ENCODE measurements at regions not wholly inside any gene's neighbourhood (a gene's known extent, or its start where the extent isn't known, plus 50 kb on each side); places are given as distances from the start of the nearest gene placed in this dataset.

DNA sequence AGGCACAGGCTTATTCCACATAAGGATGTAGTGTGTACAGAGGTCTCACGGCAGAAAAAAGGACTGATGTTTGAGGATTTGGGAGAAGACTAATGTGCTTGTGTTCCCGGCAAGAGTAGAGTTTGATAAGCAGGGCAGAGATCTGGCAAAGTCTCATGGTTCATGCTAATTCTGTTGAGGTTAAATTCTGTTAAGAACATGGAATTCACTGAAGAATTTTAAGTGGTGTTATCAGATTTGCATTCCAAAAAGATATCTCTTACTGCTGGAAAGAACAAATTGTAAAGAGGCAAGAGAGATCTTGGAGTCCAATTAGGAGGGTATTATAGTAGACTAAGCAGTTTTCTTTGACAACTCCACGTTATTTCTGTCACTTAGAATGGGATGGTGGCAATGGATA is 348.3 kb downstream of the TDRD3 start:
- H3K9ac ChIP-seq, result no peak overlapping the region
- H3K4me1 ChIP-seq (ENCODE audit: low read depth, poor library complexity, severe bottlenecking), result no peaks in the 10 kb centered on the region
- H3K4me3 ChIP-seq (IDR thresholded peaks at IDR 0.05; ENCODE audit: insufficient read depth, low read depth, low read length), result no peak overlapping the region
- no peak overlapping the region for H3K27ac ChIP-seq
- no peaks in the 10 kb centered on the region for H3K36me3 ChIP-seq (ENCODE audit: insufficient read depth)
- TF ChIP-seq, protein P1, sequence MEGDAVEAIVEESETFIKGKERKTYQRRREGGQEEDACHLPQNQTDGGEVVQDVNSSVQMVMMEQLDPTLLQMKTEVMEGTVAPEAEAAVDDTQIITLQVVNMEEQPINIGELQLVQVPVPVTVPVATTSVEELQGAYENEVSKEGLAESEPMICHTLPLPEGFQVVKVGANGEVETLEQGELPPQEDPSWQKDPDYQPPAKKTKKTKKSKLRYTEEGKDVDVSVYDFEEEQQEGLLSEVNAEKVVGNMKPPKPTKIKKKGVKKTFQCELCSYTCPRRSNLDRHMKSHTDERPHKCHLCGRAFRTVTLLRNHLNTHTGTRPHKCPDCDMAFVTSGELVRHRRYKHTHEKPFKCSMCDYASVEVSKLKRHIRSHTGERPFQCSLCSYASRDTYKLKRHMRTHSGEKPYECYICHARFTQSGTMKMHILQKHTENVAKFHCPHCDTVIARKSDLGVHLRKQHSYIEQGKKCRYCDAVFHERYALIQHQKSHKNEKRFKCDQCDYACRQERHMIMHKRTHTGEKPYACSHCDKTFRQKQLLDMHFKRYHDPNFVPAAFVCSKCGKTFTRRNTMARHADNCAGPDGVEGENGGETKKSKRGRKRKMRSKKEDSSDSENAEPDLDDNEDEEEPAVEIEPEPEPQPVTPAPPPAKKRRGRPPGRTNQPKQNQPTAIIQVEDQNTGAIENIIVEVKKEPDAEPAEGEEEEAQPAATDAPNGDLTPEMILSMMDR (conservative IDR thresholded peaks at IDR 0.05; ENCODE audit: low read depth, low read length), result no peak
- no peak overlapping the region for H2AFZ ChIP-seq (ENCODE audit: low read depth)
- H3K27me3 ChIP-seq (ENCODE audit: insufficient read depth, low read depth), result no peaks in the 10 kb centered on the region
- no peaks in the 10 kb centered on the region for H4K20me1 ChIP-seq (ENCODE audit: insufficient read depth)
- H3K79me2 ChIP-seq (ENCODE audit: insufficient read depth, low read depth), result no peaks in the 10 kb centered on the region
- no peak overlapping the region for H3K4me2 ChIP-seq

DNA sequence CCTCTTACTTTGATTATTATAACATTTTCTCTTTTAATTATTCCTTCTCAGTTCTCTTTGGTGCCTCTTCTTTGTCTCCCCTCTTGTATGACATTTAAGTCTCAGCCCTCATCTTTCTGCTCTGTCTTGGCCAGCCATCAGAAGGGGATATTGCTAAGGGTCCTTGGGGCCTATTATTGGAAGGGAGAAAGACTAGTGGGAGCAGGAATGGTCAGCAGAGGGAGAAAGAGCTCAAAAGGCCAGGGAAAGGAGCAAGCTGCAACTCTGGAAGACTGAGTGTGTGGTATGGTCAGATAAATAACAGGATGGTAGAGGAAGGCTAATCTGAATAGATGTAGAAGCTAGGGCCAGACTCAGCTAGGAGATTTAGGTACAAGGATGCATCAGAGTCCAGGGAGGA is 336.9 kb downstream of the TDRD3 start:
- Histone ChIP-seq H3K9ac (no peak overlapping the region), H3K4me2 (no peak overlapping the region), H3K4me1 (ENCODE audit: low read depth, poor library complexity, severe bottlenecking) (no peaks in the 10 kb centered on the region), H3K4me3 (IDR thresholded peaks at IDR 0.05; ENCODE audit: insufficient read depth, low read depth, low read length) (no peak overlapping the region), H3K36me3 (ENCODE audit: insufficient read depth) (no peaks in the 10 kb centered on the region), H2AFZ (ENCODE audit: low read depth) (no peak overlapping the region), H4K20me1 (ENCODE audit: insufficient read depth) (no peaks in the 10 kb centered on the region), H3K27me3 (ENCODE audit: insufficient read depth, low read depth) (no peaks in the 10 kb centered on the region), H3K79me2 (ENCODE audit: insufficient read depth, low read depth) (no peaks in the 10 kb centered on the region), H3K27ac (no peak overlapping the region)
- TF ChIP-seq, protein P1 (conservative IDR thresholded peaks at IDR 0.05; ENCODE audit: low read depth, low read length), result no peak

DNA sequence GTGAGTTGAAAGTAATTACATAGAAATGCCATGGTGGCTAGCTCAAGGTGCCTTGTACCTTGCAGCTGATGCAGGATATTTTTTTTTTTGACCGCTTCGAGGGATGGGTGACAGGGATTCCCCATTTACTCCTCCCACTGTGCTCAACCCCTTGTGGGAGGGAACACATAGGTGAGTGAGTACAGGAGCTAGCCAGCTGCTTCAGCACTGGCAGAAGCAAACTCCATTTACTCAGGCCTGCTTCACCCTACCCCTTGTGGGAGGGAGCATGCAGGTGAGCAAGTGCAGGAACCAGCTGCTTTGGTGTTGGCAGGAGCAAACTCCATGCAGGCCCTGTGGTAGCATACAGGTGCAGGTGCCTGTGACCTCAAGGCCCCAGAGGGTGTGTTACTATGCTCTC is 330.1 kb downstream of the TDRD3 start:
- TF ChIP-seq, protein P1 (conservative IDR thresholded peaks at IDR 0.05; ENCODE audit: low read depth, low read length), result no peak
- H3K9ac ChIP-seq, result no peak overlapping the region
- no peaks in the 10 kb centered on the region for H3K27me3 ChIP-seq (ENCODE audit: insufficient read depth, low read depth)
- H3K79me2 ChIP-seq (ENCODE audit: insufficient read depth, low read depth), result no peaks in the 10 kb centered on the region
- no peak overlapping the region for H2AFZ ChIP-seq (ENCODE audit: low read depth)
- no peak overlapping the region for H3K4me2 ChIP-seq
- H3K27ac ChIP-seq, result no peak overlapping the region
- H3K4me1 ChIP-seq (ENCODE audit: low read depth, poor library complexity, severe bottlenecking), result no peaks in the 10 kb centered on the region
- no peaks in the 10 kb centered on the region for H3K36me3 ChIP-seq (ENCODE audit: insufficient read depth)
- no peak overlapping the region for H3K4me3 ChIP-seq (IDR thresholded peaks at IDR 0.05; ENCODE audit: insufficient read depth, low read depth, low read length)
- H4K20me1 ChIP-seq (ENCODE audit: insufficient read depth), result no peaks in the 10 kb centered on the region

DNA sequence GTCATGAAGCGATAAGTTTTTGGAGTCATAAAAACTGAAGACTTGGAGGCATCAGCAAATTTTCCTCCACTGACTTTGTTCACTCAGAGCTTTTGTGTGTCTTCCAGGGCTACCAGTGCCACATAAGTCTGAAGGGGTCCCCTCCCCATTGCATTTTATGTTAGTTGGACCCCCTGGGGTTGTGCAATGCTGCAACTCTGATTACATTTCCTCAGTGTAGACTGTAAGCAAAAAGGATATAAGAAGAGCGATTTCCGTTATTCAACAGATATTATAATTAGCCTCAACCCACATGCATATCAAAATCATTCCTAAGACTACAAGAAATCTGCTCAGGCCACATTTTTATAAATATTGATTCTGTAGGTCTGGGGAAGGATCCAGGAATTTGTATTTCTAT is 324.0 kb downstream of the TDRD3 start:
- H2AFZ ChIP-seq (ENCODE audit: low read depth), result no peak overlapping the region
- TF ChIP-seq, protein P1 (conservative IDR thresholded peaks at IDR 0.05; ENCODE audit: low read depth, low read length), result no peak
- no peak overlapping the region for H3K4me3 ChIP-seq (IDR thresholded peaks at IDR 0.05; ENCODE audit: insufficient read depth, low read depth, low read length)
- H3K4me1 ChIP-seq (ENCODE audit: low read depth, poor library complexity, severe bottlenecking), result no peaks in the 10 kb centered on the region
- H3K9ac ChIP-seq, result no peak overlapping the region
- H3K4me2 ChIP-seq, result no peak overlapping the region
- H3K27me3 ChIP-seq (ENCODE audit: insufficient read depth, low read depth), result no peaks in the 10 kb centered on the region
- no peak overlapping the region for H3K27ac ChIP-seq
- H4K20me1 ChIP-seq (ENCODE audit: insufficient read depth), result no peaks in the 10 kb centered on the region
- H3K36me3 ChIP-seq (ENCODE audit: insufficient read depth), result no peaks in the 10 kb centered on the region
- no peaks in the 10 kb centered on the region for H3K79me2 ChIP-seq (ENCODE audit: insufficient read depth, low read depth)

DNA sequence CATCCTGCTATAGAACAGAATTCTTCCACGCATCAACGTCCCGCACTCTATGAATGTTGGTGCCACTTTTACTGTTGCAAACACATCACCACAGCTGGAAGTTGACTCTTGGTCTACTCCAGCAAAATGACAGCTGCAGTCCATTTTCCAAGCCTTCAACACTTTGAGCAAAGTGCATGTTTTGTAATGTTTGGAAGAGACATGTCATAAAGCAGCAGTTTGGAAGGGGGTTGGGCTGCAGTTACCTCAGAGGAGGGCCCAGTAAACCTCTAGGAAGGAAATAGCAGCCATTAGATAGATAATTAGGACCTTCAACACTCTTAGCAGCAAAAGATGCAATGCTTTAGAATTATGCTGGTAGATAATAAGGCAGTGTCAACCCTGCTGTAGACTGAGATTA is 323.6 kb downstream of the TDRD3 start:
- TF ChIP-seq, protein P1 (conservative IDR thresholded peaks at IDR 0.05; ENCODE audit: low read depth, low read length), result no peak
- Histone ChIP-seq H3K27me3 (ENCODE audit: insufficient read depth, low read depth) (no peaks in the 10 kb centered on the region), H3K27ac (no peak overlapping the region), H3K36me3 (ENCODE audit: insufficient read depth) (no peaks in the 10 kb centered on the region), H3K9ac (no peak overlapping the region), H3K4me1 (ENCODE audit: low read depth, poor library complexity, severe bottlenecking) (no peaks in the 10 kb centered on the region), H3K79me2 (ENCODE audit: insufficient read depth, low read depth) (no peaks in the 10 kb centered on the region), H4K20me1 (ENCODE audit: insufficient read depth) (no peaks in the 10 kb centered on the region), H3K4me2 (no peak overlapping the region), H3K4me3 (IDR thresholded peaks at IDR 0.05; ENCODE audit: insufficient read depth, low read depth, low read length) (no peak overlapping the region), H2AFZ (ENCODE audit: low read depth) (no peak overlapping the region)

All from KMS-11 (cell line).